ENCODE measurements at regions not wholly inside any gene's neighbourhood (a gene's known extent, or its start where the extent isn't known, plus 50 kb on each side); places are given as distances from the start of the nearest gene placed in this dataset.

- H3K4me1 ChIP-seq = no peaks in the 10 kb centered on the region
- DNase-seq (ENCODE audit: low read depth in 1 of 2, low spot score in 1 of 2) = no peak
- no peak for ATAC-seq
- TF ChIP-seq CHD4 (IDR thresholded peaks at IDR 0.05; ENCODE audit: borderline replicate concordance) (no peak), ELK1 (IDR thresholded peaks at IDR 0.05; ENCODE audit: low read depth, low read length) (no peak), HES2 (IDR thresholded peaks at IDR 0.05) (no peak), RARB (CRISPR knock-in tag; IDR thresholded peaks at IDR 0.05) (no peak), TFCP2L1 (CRISPR knock-in tag; IDR thresholded peaks at IDR 0.05) (no peak), ESRRA (IDR thresholded peaks at IDR 0.05; ENCODE audit: borderline replicate concordance, low read length) (no peak)
- WGBS (ENCODE audit: missing lambda C conversion rate) = 36% methylated on average over 5 of the region's 7 CpGs
- H3K9me3 ChIP-seq = no peaks in the 10 kb centered on the region
- ChIA-PET POLR2A (no interaction called here), CTCF (interaction anchor here (0.6 to 2.1 kb wide), 2 partner anchors 12 to 197 kb away, joined by 3 to 11 read pairs; no protein-coding TSS in a partner anchor)
- H3K27ac ChIP-seq = no peak overlapping the region
- FAIRE-seq = no peak
- H3K4me3 ChIP-seq = no peak overlapping the region
- H3K4me2 ChIP-seq = no peak overlapping the region
Observed at GRCh38 chr11:116511684-116512083, 261.1 kb downstream of the BUD13 start.

GRCh38 chr11:116510886-116511650, 261.7 kb downstream of the BUD13 start:
- Histone ChIP-seq H3K27ac (no peak overlapping the region), H3K4me1 (no peaks in the 10 kb centered on the region), H3K4me2 (no peak overlapping the region), H3K9me3 (no peaks in the 10 kb centered on the region), H3K4me3 (no peak overlapping the region)
- 23% methylated on average over 8 of the region's 10 CpGs for WGBS (ENCODE audit: missing lambda C conversion rate)
- ChIA-PET CTCF (interaction anchor here (2.1 kb wide), 1 partner anchor 12 kb away, joined by 11 read pairs; no protein-coding TSS in a partner anchor), POLR2A (no interaction called here)
- FAIRE-seq (no peak), DNase-seq (ENCODE audit: low read depth in 1 of 2, low spot score in 1 of 2) (no peak), ATAC-seq (no peak)
- no peak for TF ChIP-seq PBX3 (IDR thresholded peaks at IDR 0.05)
- TF ChIP-seq BHLHE40 (IDR thresholded peaks at IDR 0.05; ENCODE audit: low read depth, low read length) = no peak
- no peak for TF ChIP-seq MYC (IDR thresholded peaks at IDR 0.05; ENCODE audit: borderline replicate concordance, low read length)
- TF ChIP-seq HDAC2 (IDR thresholded peaks at IDR 0.05) = no peak
- TF ChIP-seq NPAS2 (CRISPR knock-in tag; IDR thresholded peaks at IDR 0.05; ENCODE audit: borderline replicate concordance) = no peak
- TF ChIP-seq HES2 (IDR thresholded peaks at IDR 0.05) = no peak
- TF ChIP-seq HEYL (CRISPR knock-in tag; IDR thresholded peaks at IDR 0.05) = no peak
- no peak for TF ChIP-seq SMC3 (IDR thresholded peaks at IDR 0.05)
- no peak for TF ChIP-seq JUNB (IDR thresholded peaks at IDR 0.05)
- no peak for TF ChIP-seq USF2 (IDR thresholded peaks at IDR 0.05)
- no peak for TF ChIP-seq RARB (CRISPR knock-in tag; IDR thresholded peaks at IDR 0.05)
- TF ChIP-seq EHMT2 (IDR thresholded peaks at IDR 0.05; ENCODE audit: low read depth) = no peak
- no peak for TF ChIP-seq KDM1A (IDR thresholded peaks at IDR 0.05; ENCODE audit: low read depth)
- TF ChIP-seq HOXB5 (CRISPR knock-in tag; IDR thresholded peaks at IDR 0.05) = no peak

GRCh38 chr11:116510166-116510565, 262.6 kb downstream of the BUD13 start:
- no peaks in the 10 kb centered on the region for H3K4me1 ChIP-seq
- no peak overlapping the region for H3K4me2 ChIP-seq
- TF ChIP-seq MAFK (IDR thresholded peaks at IDR 0.05; ENCODE audit: partially characterized antibody) = no peak
- no peak for TF ChIP-seq ATOH8 (CRISPR knock-in tag; IDR thresholded peaks at IDR 0.05; ENCODE audit: low read depth)
- TF ChIP-seq TP53 (CRISPR knock-in tag; IDR thresholded peaks at IDR 0.05) = no peak
- TF ChIP-seq HOXB5 (CRISPR knock-in tag; IDR thresholded peaks at IDR 0.05) = no peak
- TF ChIP-seq BHLHE40 (IDR thresholded peaks at IDR 0.05; ENCODE audit: low read depth, low read length) = no peak
- no peak for TF ChIP-seq ELK1 (IDR thresholded peaks at IDR 0.05; ENCODE audit: low read depth, low read length)
- TF ChIP-seq HOXB13 (CRISPR knock-in tag; IDR thresholded peaks at IDR 0.05; ENCODE audit: low read depth) = no peak
- no peak for TF ChIP-seq PBX3 (IDR thresholded peaks at IDR 0.05)
- no peak for TF ChIP-seq EP300 (IDR thresholded peaks at IDR 0.05)
- no peak for TF ChIP-seq SMC3 (IDR thresholded peaks at IDR 0.05)
- H3K27ac ChIP-seq = no peak overlapping the region
- no peaks in the 10 kb centered on the region for H3K9me3 ChIP-seq
- no peak for FAIRE-seq
- 13% methylated on average over 3 of the region's 4 CpGs for WGBS (ENCODE audit: missing lambda C conversion rate)
- no peak for ATAC-seq
- no peak for DNase-seq (ENCODE audit: low read depth in 1 of 2, low spot score in 1 of 2)
- CTCF ChIA-PET = interaction anchor here (2.1 kb wide), 1 partner anchor 11 kb away, joined by 11 read pairs; no protein-coding TSS in a partner anchor
- no peak overlapping the region for H3K4me3 ChIP-seq
- POLR2A ChIA-PET = no interaction called here
